ES-I3 (cell line): ENCODE measurements at regions not wholly inside any gene's neighbourhood (a gene's known extent, or its start where the extent isn't known, plus 50 kb on each side); places are given as distances from the start of the nearest gene placed in this dataset.

ENCODE experiments used
- H3K36me3 ChIP-seq: 2 replicates; pipeline ENCODE4 v1.6.1; 2013; ENCODE audit warnings: mild to moderate bottlenecking, low read length, control low read depth, moderate library complexity; ENCODE audit not compliant: insufficient read depth
- H3K4me1 ChIP-seq: 2 replicates; pipeline ENCODE4 v1.6.1; 2013; ENCODE audit warnings: mild to moderate bottlenecking, control low read depth, low read length; ENCODE audit not compliant: insufficient read depth
- H3K9ac ChIP-seq: 2 replicates; pipeline ENCODE4 v1.6.1; 2013; ENCODE audit warnings: low read depth, mild to moderate bottlenecking, low read length, moderate library complexity
- H3K9me3 ChIP-seq: 2 replicates; pipeline ENCODE4 v1.6.1; 2013; ENCODE audit warnings: mild to moderate bottlenecking, low read length, moderate library complexity; ENCODE audit not compliant: control insufficient read depth, insufficient read depth

GRCh38 chr14:101125719-101126651, 222.5 kb upstream of the RTL1 start:
- Histone ChIP-seq H3K4me1 (no peaks in the 10 kb centered on the region), H3K9ac (no peak overlapping the region), H3K36me3 (no peaks in the 10 kb centered on the region), H3K9me3 (no peaks in the 10 kb centered on the region)

GRCh38 chr14:101126731-101127130, 223.2 kb upstream of the RTL1 start:
- no peaks in the 10 kb centered on the region for H3K9me3 ChIP-seq
- H3K9ac ChIP-seq, result no peak overlapping the region
- H3K4me1 ChIP-seq, result no peaks in the 10 kb centered on the region
- no peaks in the 10 kb centered on the region for H3K36me3 ChIP-seq

- Histone ChIP-seq H3K9me3 (no peaks in the 10 kb centered on the region), H3K4me1 (no peaks in the 10 kb centered on the region), H3K9ac (no peak overlapping the region), H3K36me3 (no peaks in the 10 kb centered on the region)
Measured at GRCh38 chr14:101127224-101127623, 223.7 kb upstream of the RTL1 start.

DNA sequence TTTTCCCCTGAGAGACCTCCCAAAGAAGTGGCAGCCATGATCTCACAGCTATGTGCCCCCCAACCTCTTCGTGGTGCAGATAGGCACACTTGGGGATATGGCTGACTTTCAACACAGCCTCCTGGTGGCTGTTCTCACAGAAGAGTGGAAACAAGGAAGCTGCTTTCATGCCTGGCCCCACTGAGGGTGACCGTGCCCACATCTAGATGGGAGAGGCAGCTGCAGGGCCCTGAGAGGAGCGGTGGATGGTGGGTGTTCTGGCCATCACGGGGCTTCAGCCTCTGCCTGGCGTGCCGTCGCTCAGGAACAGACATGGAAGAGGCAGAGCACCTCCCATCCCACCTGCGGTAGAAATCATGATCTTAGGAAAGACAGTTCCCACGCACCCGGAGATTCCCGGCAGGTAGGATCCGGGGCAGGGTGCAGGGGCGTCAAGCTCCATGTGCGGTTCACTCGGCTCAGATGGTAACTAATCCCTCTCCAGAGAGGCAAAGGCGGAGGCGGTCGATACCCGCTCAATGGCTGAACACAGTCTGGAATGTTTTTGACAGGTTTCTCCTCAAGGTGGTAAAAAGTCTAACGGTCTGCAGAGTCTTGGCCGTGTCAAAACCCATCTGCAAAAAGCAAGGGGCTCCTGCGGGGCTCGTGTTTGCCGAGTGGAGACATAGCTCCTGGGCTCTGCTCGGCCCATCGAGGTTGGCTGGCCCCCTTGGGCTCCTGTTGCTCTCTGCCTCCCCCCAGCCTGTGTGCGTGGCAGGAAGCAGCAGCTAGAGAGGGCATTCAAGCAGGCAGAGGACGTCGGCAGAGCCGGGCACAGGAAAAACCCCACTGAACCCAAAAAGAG, 225.2 kb upstream of the RTL1 start:
- Histone ChIP-seq H3K9ac (no peak overlapping the region), H3K9me3 (no peaks in the 10 kb centered on the region), H3K36me3 (no peaks in the 10 kb centered on the region), H3K4me1 (no peaks in the 10 kb centered on the region)

- H3K4me1 ChIP-seq, result no peaks in the 10 kb centered on the region
- H3K9ac ChIP-seq, result no peak overlapping the region
- no peaks in the 10 kb centered on the region for H3K9me3 ChIP-seq
- no peaks in the 10 kb centered on the region for H3K36me3 ChIP-seq
Measured at GRCh38 chr14:101129521-101130167, 226.1 kb upstream of the RTL1 start.

GRCh38 chr14:101130861-101131260, 227.3 kb upstream of the RTL1 start:
- no peaks in the 10 kb centered on the region for H3K9me3 ChIP-seq
- H3K9ac ChIP-seq, result no peak overlapping the region
- no peaks in the 10 kb centered on the region for H3K4me1 ChIP-seq
- H3K36me3 ChIP-seq, result no peaks in the 10 kb centered on the region

DNA sequence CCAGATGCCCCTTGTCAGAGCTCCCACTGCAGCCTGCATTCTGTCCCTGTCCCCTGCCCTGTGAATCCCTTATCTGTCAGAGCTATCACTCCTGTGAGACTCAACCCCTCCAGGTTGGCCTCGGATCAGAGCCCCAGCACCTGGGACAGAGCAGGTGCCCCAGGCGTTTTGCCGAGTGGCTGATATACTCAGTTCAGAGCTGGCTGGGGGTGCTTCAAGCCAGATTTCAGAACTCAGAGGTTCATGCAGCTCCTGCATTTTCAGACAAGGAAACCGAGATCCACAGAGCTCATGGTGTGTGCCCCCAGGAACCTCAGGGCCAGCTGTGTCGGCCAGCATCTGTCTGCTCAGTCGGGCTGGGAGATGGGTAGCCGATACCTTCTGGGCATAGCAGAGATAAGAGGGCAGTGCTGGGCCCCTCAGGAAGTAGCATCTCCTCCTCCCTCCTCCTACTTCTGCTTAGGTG, 228.0 kb upstream of the RTL1 start:
- H3K9ac ChIP-seq, result no peak overlapping the region
- H3K36me3 ChIP-seq, result no peaks in the 10 kb centered on the region
- no peaks in the 10 kb centered on the region for H3K4me1 ChIP-seq
- no peaks in the 10 kb centered on the region for H3K9me3 ChIP-seq

- Histone ChIP-seq H3K4me1 (no peaks in the 10 kb centered on the region), H3K36me3 (no peaks in the 10 kb centered on the region), H3K9me3 (no peaks in the 10 kb centered on the region), H3K9ac (no peak overlapping the region)
Measured at GRCh38 chr14:101132051-101132571, 228.6 kb upstream of the RTL1 start.

- Histone ChIP-seq H3K4me1 (no peaks in the 10 kb centered on the region), H3K9ac (no peak overlapping the region), H3K36me3 (no peaks in the 10 kb centered on the region), H3K9me3 (no peaks in the 10 kb centered on the region)
Measured at GRCh38 chr14:101132588-101132987, 229.1 kb upstream of the RTL1 start.

GRCh38 chr14:101133068-101133467, 229.5 kb upstream of the RTL1 start:
- no peaks in the 10 kb centered on the region for H3K9me3 ChIP-seq
- H3K4me1 ChIP-seq, result no peaks in the 10 kb centered on the region
- H3K9ac ChIP-seq, result no peak overlapping the region
- no peaks in the 10 kb centered on the region for H3K36me3 ChIP-seq

DNA sequence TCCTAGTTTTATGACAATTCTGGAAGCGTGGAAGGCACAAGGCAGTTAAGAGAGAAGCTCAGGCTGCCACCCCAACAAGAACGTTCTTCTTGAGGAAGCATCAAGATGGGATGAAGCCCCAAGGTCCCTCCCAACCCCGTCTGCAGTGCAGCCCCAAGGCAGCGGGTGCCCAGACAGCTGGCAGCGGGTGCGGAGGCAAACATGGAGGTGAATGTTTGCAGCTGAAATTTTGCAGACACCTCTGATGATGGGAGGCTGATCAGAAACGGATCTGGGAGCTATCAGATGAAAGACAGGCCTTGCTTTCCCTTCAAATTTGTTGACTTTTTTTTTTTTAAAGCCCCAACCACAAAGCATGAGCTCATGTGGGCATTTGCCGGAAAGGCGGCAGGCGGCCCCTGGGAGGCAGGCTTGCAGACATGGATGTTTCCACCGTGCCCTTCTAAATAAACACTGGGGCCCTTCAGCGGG, 230.7 kb upstream of the RTL1 start:
- no peak overlapping the region for H3K9ac ChIP-seq
- no peaks in the 10 kb centered on the region for H3K9me3 ChIP-seq
- no peaks in the 10 kb centered on the region for H3K36me3 ChIP-seq
- no peaks in the 10 kb centered on the region for H3K4me1 ChIP-seq

DNA sequence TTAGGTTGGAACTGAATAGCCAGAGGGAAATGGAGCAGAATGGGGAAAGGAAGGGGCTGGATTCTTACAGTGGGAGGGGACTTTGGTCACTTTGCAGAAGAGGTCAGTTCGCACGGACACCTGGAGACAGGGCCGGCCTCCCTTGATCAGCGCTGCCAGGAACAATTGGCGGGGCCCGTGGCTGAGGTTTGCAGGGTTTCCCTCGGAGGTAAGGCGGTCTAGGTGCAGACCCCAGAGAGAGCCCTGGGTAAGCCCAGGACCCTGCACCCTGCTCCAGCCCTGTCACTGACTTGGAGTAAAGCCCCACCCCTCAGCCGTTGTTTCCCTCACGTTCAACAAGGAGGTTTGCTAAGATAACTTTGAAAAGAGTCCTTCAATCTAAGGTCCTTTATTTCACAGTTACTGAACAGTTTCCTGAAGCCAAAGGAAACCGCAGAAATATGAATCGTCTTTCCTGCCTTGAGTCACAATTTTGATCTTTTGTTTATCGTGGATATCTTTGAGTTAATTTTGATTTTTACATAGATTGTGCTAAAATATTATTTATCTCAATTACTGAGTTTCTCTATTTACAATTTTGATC, 231.4 kb upstream of the RTL1 start:
- H3K36me3 ChIP-seq, result no peaks in the 10 kb centered on the region
- no peaks in the 10 kb centered on the region for H3K9me3 ChIP-seq
- no peaks in the 10 kb centered on the region for H3K4me1 ChIP-seq
- no peak overlapping the region for H3K9ac ChIP-seq

- Histone ChIP-seq H3K9me3 (no peaks in the 10 kb centered on the region), H3K36me3 (no peaks in the 10 kb centered on the region), H3K4me1 (no peaks in the 10 kb centered on the region), H3K9ac (no peak overlapping the region)
Measured at GRCh38 chr14:101135796-101136742, 232.5 kb upstream of the RTL1 start.
